22Rv1 (cell line): ENCODE measurements at regions not wholly inside any gene's neighbourhood (a gene's known extent, or its start where the extent isn't known, plus 50 kb on each side); places are given as distances from the start of the nearest gene placed in this dataset.
"Not testable (repeated sequence)": the region's sequence is repeated elsewhere in the genome, so short reads cannot be mapped to it uniquely, and the experiment has no call there.

Source experiments
- CTCF ChIP-seq: fragments of 450-650 bp; IDR thresholded peaks from 2 replicates; pipeline ENCODE4 v1.5.1; 2017; ENCODE audit warnings: mild to moderate bottlenecking
- ZFX ChIP-seq: fragments of 450-650 bp; IDR thresholded peaks from 2 replicates; pipeline ENCODE4 v1.6.1; 2017; ENCODE audit warnings: antibody characterized with exemption, borderline replicate concordance

- not testable (repeated sequence) for TF ChIP-seq CTCF, ZFX
Observed at GRCh38 chr1:143875947-143876346, 95.8 kb downstream of the FAM72C start.
